SH-SY5Y (cell line): ENCODE measurements at regions not wholly inside any gene's neighbourhood (a gene's known extent, or its start where the extent isn't known, plus 50 kb on each side); places are given as distances from the start of the nearest gene placed in this dataset.

Experiments
- GATA2 ChIP-seq: IDR thresholded peaks from 2 replicates; pipeline ENCODE4 v1.6.1; 2011; ENCODE audit warnings: mild to moderate bottlenecking, low read depth, low read length
- GATA3 ChIP-seq: IDR thresholded peaks from 2 replicates; pipeline ENCODE4 v1.6.1; 2011; ENCODE audit warnings: low read depth, mild to moderate bottlenecking, low read length, moderate library complexity

DNA sequence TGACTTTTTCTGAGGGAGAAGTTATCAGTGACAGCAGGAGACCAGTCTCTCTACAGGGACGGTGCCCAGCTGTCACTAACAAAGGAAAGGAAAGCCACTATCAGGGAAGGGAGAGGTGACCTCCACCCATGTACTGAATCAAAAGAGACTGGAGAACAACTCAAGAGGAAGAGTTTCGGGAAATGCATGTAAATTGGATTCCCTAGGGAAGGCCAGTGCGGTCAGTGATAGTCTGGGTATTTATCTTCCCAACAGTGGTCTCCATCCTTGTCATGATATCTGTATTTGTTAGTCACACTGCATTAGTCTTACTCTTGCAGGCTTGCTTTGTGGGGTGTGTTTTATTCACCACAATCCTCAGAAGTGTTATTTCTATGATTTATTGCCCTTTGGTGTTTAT lies 193.4 kb upstream of the KIRREL3 start:
- TF ChIP-seq GATA3 (no peak), GATA2 (no peak)
